ENCODE measurements at regions not wholly inside any gene's neighbourhood (a gene's known extent, or its start where the extent isn't known, plus 50 kb on each side); places are given as distances from the start of the nearest gene placed in this dataset.

DNA sequence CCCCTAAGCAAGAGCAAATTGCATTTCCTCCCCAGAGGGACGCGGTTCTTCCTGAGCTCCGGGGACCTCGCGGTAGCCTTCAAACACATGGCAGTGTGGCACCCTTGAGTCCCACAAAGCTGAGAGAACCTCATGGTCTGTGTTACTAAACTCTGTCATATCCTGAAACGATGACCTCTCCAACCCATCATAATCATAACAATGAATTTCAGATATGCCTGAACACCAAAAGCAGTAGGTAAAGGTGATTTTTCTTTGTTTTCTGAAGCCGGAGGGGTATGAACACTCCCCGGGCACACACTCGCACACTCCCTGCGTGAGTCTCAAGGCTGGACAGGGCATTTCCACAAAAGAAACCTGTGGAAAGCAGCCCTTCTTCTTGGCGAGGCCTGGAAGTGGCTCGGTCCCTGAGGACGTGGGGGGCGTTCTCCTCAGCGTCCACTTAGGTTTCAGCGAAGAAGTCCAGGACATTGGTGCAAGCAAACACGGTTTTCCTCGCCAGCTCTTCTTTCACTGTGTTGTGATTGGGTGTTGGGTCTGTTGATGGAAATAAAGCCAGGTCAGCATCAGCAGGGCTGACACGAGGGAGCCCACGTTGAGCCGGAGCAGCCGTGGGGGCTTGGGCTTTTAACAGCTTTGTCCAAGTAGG is 183.4 kb downstream of the ERMARD start:
- no peaks in the 10 kb centered on the region for H3K27me3 ChIP-seq (ENCODE audit: insufficient read depth, low read length)
- peaks cover 2% of the 10 kb centered on the region for H3K9me3 Mint-ChIP-seq (ENCODE audit: unreplicated experiment)

DNA sequence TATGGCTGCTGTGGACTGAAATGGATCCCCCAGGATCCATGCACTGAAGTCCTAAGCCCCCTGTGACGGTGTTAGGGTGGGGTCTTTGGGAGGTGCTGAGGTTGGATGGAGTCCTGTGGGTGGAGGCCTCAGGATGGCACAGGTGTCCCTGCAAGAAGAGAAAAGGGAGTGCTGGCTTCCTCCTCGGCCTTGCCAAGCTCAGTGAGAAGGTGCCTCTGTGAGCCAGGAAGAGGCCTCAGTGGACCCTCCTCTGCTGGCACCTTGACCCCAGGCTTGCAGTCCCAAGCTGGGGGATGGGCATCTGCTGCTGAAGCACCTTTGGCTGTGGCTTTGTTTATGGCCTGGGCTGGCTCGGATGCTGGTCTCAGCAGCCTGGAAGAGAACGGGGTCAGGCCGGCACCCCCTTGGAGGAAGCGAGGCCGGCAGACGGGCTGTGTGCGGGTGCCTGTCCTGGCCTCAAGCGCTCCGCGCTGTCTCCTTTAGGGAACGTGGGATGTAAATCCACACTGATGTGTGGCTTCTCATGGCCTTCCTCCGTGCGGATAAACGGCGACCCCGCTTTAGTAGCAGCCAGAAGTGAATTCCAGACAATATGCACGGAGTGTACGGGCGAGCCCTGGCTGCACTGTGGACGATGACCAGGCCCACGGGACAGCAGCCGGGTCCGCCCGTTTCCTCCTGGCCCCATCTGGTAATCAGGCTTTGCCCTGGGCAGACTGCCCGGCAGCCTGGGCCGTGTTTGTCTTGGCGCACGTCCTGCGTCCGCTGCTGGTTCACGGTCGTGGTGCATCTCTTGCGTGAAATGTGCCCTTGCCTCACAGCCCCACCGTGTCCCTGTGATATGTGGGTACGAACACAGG is 182.6 kb downstream of the ERMARD start:
- Mint-ChIP-seq H3K4me1 (ENCODE audit: low read depth, unreplicated experiment) (peaks cover 5% of the 10 kb centered on the region), H3K27me3 (ENCODE audit: low read depth, unreplicated experiment) (peaks cover 47% of the 10 kb centered on the region), H3K36me3 (ENCODE audit: low read depth, unreplicated experiment) (no peaks in the 10 kb centered on the region), H3K4me3 (ENCODE audit: unreplicated experiment) (no peak overlapping the region), H3K9me3 (ENCODE audit: unreplicated experiment) (peaks cover 3% of the 10 kb centered on the region), H3K27ac (ENCODE audit: unreplicated experiment) (no peak overlapping the region)
- no peak for FAIRE-seq
- no peak overlapping the region for H3K9ac ChIP-seq (ENCODE audit: low read length)
- H3K4me2 ChIP-seq (ENCODE audit: low read length) = no peak overlapping the region
- no peaks in the 10 kb centered on the region for H3K79me2 ChIP-seq (ENCODE audit: insufficient read depth, low read length)
- DNase-seq (ENCODE audit: low read depth) = no peak
- H2AFZ ChIP-seq (ENCODE audit: low read depth, low read length) = no peak overlapping the region
- H3K4me3 ChIP-seq (ENCODE audit: insufficient read depth, low read depth, low read length) = no peak overlapping the region
- peaks cover 6% of the 10 kb centered on the region for H3K9me3 ChIP-seq (ENCODE audit: insufficient read depth, low read depth, low read length)
- no peak for TF ChIP-seq EZH2 (IDR thresholded peaks at IDR 0.05; ENCODE audit: insufficient read depth, low read length)
- TF ChIP-seq, protein P1, sequence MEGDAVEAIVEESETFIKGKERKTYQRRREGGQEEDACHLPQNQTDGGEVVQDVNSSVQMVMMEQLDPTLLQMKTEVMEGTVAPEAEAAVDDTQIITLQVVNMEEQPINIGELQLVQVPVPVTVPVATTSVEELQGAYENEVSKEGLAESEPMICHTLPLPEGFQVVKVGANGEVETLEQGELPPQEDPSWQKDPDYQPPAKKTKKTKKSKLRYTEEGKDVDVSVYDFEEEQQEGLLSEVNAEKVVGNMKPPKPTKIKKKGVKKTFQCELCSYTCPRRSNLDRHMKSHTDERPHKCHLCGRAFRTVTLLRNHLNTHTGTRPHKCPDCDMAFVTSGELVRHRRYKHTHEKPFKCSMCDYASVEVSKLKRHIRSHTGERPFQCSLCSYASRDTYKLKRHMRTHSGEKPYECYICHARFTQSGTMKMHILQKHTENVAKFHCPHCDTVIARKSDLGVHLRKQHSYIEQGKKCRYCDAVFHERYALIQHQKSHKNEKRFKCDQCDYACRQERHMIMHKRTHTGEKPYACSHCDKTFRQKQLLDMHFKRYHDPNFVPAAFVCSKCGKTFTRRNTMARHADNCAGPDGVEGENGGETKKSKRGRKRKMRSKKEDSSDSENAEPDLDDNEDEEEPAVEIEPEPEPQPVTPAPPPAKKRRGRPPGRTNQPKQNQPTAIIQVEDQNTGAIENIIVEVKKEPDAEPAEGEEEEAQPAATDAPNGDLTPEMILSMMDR (IDR thresholded peaks at IDR 0.05; ENCODE audit: insufficient read depth, low read depth, low read length) = no peak
- no peaks in the 10 kb centered on the region for H3K4me1 ChIP-seq (ENCODE audit: insufficient read depth, low read length)
- no peak overlapping the region for H3K27ac ChIP-seq (ENCODE audit: low read depth, low read length)
- no peaks in the 10 kb centered on the region for H3K36me3 ChIP-seq (ENCODE audit: insufficient read depth, low read length)
- no peaks in the 10 kb centered on the region for H4K20me1 ChIP-seq (ENCODE audit: insufficient read depth, low read length)
- H3K27me3 ChIP-seq (ENCODE audit: insufficient read depth, low read length) = no peaks in the 10 kb centered on the region

More for the DNA sequence above, 183.4 kb downstream of the ERMARD start:
- Mint-ChIP-seq H3K36me3 (ENCODE audit: low read depth, unreplicated experiment) (no peaks in the 10 kb centered on the region), H3K4me3 (ENCODE audit: unreplicated experiment) (no peak overlapping the region), H3K27ac (ENCODE audit: unreplicated experiment) (no peak overlapping the region), H3K27me3 (ENCODE audit: low read depth, unreplicated experiment) (peaks cover 51% of the 10 kb centered on the region), H3K4me1 (ENCODE audit: low read depth, unreplicated experiment) (peaks cover 5% of the 10 kb centered on the region)
- H4K20me1 ChIP-seq (ENCODE audit: insufficient read depth, low read length) = no peaks in the 10 kb centered on the region
- no peak for TF ChIP-seq EZH2 (IDR thresholded peaks at IDR 0.05; ENCODE audit: insufficient read depth, low read length)
- TF ChIP-seq, protein P1 (IDR thresholded peaks at IDR 0.05; ENCODE audit: insufficient read depth, low read depth, low read length) = no peak
- H3K4me1 ChIP-seq (ENCODE audit: insufficient read depth, low read length) = no peaks in the 10 kb centered on the region
- no peak for DNase-seq (ENCODE audit: low read depth)
- no peak overlapping the region for H3K4me2 ChIP-seq (ENCODE audit: low read length)
- no peak overlapping the region for H3K4me3 ChIP-seq (ENCODE audit: insufficient read depth, low read depth, low read length)
- H3K9me3 ChIP-seq (ENCODE audit: insufficient read depth, low read depth, low read length) = no peaks in the 10 kb centered on the region
- no peak overlapping the region for H2AFZ ChIP-seq (ENCODE audit: low read depth, low read length)
- no peaks in the 10 kb centered on the region for H3K79me2 ChIP-seq (ENCODE audit: insufficient read depth, low read length)
- no peak overlapping the region for H3K27ac ChIP-seq (ENCODE audit: low read depth, low read length)
- H3K9ac ChIP-seq (ENCODE audit: low read length) = no peak overlapping the region
- no peak for FAIRE-seq
- H3K36me3 ChIP-seq (ENCODE audit: insufficient read depth, low read length) = no peaks in the 10 kb centered on the region

All from astrocyte (in vitro differentiated cells and primary cell).